ENCODE measurements at regions not wholly inside any gene's neighbourhood (a gene's known extent, or its start where the extent isn't known, plus 50 kb on each side); places are given as distances from the start of the nearest gene placed in this dataset.
A peak's percentile ranks its signal among the peaks of the same experiment; 100 is the strongest.

- TF ChIP-seq CTCF (IDR thresholded peaks at IDR 0.05; ENCODE audit: insufficient read depth, low read length, poor library complexity, severe bottlenecking): no peak
- no peak for DNase-seq (ENCODE audit: extremely low read depth, insufficient read length)
- no peak overlapping the region for H3K4me3 ChIP-seq (replicated peaks; ENCODE audit: low read depth, low read length)
- H3K36me3 ChIP-seq (ENCODE audit: control insufficient read depth, insufficient read depth, low read length): no peaks in the 10 kb centered on the region
- H3K27me3 ChIP-seq (replicated peaks; ENCODE audit: control insufficient read depth, insufficient read depth, low read length): no peaks in the 10 kb centered on the region
Measured at GRCh38 chr9:73853549-73853948, 643.6 kb upstream of the RORB start.

- no peak for TF ChIP-seq CTCF (IDR thresholded peaks at IDR 0.05; ENCODE audit: insufficient read depth, low read length, poor library complexity, severe bottlenecking)
- Histone ChIP-seq H3K4me3 (replicated peaks; ENCODE audit: low read depth, low read length) (no peak overlapping the region), H3K27me3 (replicated peaks; ENCODE audit: control insufficient read depth, insufficient read depth, low read length) (no peaks in the 10 kb centered on the region)
Measured at GRCh38 chr9:73855206-73855605, 641.9 kb upstream of the RORB start.

GRCh38 chr9:73863924-73864323, 633.2 kb upstream of the RORB start:
- H3K4me3 ChIP-seq (replicated peaks; ENCODE audit: low read depth, low read length): no peak overlapping the region
- no peak for DNase-seq (ENCODE audit: extremely low read depth, insufficient read length)

More at GRCh38 chr9:73855206-73855605, 641.9 kb upstream of the RORB start:
- no peak for DNase-seq (ENCODE audit: extremely low read depth, insufficient read length)
- no peaks in the 10 kb centered on the region for H3K36me3 ChIP-seq (ENCODE audit: control insufficient read depth, insufficient read depth, low read length)

GRCh38 chr9:73866451-73866850, 630.7 kb upstream of the RORB start:
- no peak for DNase-seq (ENCODE audit: extremely low read depth, insufficient read length)
- Histone ChIP-seq H3K27me3 (replicated peaks; ENCODE audit: control insufficient read depth, insufficient read depth, low read length) (no peaks in the 10 kb centered on the region), H3K36me3 (ENCODE audit: control insufficient read depth, insufficient read depth, low read length) (no peaks in the 10 kb centered on the region), H3K4me3 (replicated peaks; ENCODE audit: low read depth, low read length) (no peak overlapping the region)
- no peak for TF ChIP-seq CTCF (IDR thresholded peaks at IDR 0.05; ENCODE audit: insufficient read depth, low read length, poor library complexity, severe bottlenecking)

More at GRCh38 chr9:73863924-73864323, 633.2 kb upstream of the RORB start:
- TF ChIP-seq CTCF (IDR thresholded peaks at IDR 0.05; ENCODE audit: insufficient read depth, low read length, poor library complexity, severe bottlenecking): no peak
- Histone ChIP-seq H3K27me3 (replicated peaks; ENCODE audit: control insufficient read depth, insufficient read depth, low read length) (no peaks in the 10 kb centered on the region), H3K36me3 (ENCODE audit: control insufficient read depth, insufficient read depth, low read length) (no peaks in the 10 kb centered on the region)

GRCh38 chr9:73869264-73869663, 627.9 kb upstream of the RORB start:
- no peak for TF ChIP-seq CTCF (IDR thresholded peaks at IDR 0.05; ENCODE audit: insufficient read depth, low read length, poor library complexity, severe bottlenecking)
- peak; percentile 6 for DNase-seq (ENCODE audit: extremely low read depth, insufficient read length)
- Histone ChIP-seq H3K4me3 (replicated peaks; ENCODE audit: low read depth, low read length) (no peak overlapping the region), H3K36me3 (ENCODE audit: control insufficient read depth, insufficient read depth, low read length) (no peaks in the 10 kb centered on the region), H3K27me3 (replicated peaks; ENCODE audit: control insufficient read depth, insufficient read depth, low read length) (no peaks in the 10 kb centered on the region)

- Histone ChIP-seq H3K4me3 (replicated peaks; ENCODE audit: low read depth, low read length) (no peak overlapping the region), H3K36me3 (ENCODE audit: control insufficient read depth, insufficient read depth, low read length) (no peaks in the 10 kb centered on the region), H3K27me3 (replicated peaks; ENCODE audit: control insufficient read depth, insufficient read depth, low read length) (no peaks in the 10 kb centered on the region)
- no peak for TF ChIP-seq CTCF (IDR thresholded peaks at IDR 0.05; ENCODE audit: insufficient read depth, low read length, poor library complexity, severe bottlenecking)
- DNase-seq (ENCODE audit: extremely low read depth, insufficient read length): no peak
Measured at GRCh38 chr9:73871636-73872035, 625.5 kb upstream of the RORB start.

Measured in GM06990 (cell line).